K562 (cell line): ENCODE measurements at regions not wholly inside any gene's neighbourhood (a gene's known extent, or its start where the extent isn't known, plus 50 kb on each side); places are given as distances from the start of the nearest gene placed in this dataset.
A peak's percentile ranks its signal among the peaks of the same experiment; 100 is the strongest.

Experiments
- PBX2 ChIP-seq, 2 experiments: IDR thresholded peaks in 1 of 2; conservative IDR thresholded peaks in 1 of 2; 2 replicates each; pipeline ENCODE4 v1.6.1; 2016; ENCODE audit warnings: low read depth in 2 of 2, mild to moderate bottlenecking in 1 of 2, missing compliant biosample characterization in 1 of 2, missing genetic modification characterization in 1 of 2, moderate library complexity in 1 of 2
- ZFP30 ChIP-seq: fragments of 250-450 bp; sonication (Bioruptor Pico); IDR thresholded peaks from 2 replicates; pipeline ENCODE4 v1.8.0; 2022; ENCODE audit warnings: moderate library complexity, mild to moderate bottlenecking, inconsistent platforms, borderline replicate concordance
- ZNF766 ChIP-seq: fragments of 200-800 bp; sonication (Bioruptor generic); conservative IDR thresholded peaks from 2 replicates; pipeline ENCODE4 v1.6.1; 2016; ENCODE audit warnings: missing genetic modification characterization, missing compliant biosample characterization
- TF ChIP-seq, protein P1 (sequence below): fragments of 450-650 bp; IDR thresholded peaks from 2 replicates; pipeline ENCODE4 v1.6.1; 2016
- TF ChIP-seq, protein P2 (sequence below): fragments of 450-650 bp; IDR thresholded peaks from 2 replicates; pipeline ENCODE4 v1.6.1; 2018; ENCODE audit not compliant: partially characterized antibody

DNA sequence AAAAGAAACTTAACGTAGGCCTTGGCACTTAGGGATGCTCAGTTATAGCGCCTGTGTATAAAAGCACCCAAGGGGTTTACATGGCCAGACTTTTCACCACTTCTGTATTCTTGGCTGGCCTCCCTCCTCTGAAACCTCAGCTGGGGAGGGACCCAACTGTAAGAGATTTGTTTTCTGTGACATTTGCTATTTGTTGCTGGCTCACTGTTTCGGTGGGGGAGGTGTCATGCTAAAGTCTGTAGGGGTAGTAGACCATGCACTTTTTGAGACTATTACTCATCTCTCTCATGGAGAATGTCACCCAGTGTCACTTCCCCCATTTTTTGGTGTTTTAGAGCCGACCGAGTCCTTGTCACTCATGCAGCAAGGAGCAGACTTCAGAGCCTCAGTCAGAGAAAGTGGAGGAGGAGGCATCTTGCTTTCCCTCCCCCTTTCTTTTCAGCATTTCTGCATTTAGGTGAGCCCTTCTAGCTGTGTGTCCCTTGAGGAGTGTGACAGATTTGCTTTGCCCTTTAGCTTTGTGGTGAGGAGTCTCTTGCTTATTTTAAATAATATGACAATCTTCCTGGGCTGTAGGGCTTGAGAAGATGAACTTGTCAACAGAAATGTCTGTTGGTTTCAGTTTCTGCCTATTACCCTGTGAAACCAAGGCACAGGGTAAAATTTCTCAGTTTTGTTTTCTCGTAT, 160.1 kb downstream of the FASLG start (continued):
- no peak for TF ChIP-seq PBX2 (CRISPR knock-in tag; IDR thresholded peaks at IDR 0.05; ENCODE audit: low read depth)
- TF ChIP-seq PBX2 (tag; conservative IDR thresholded peaks at IDR 0.05; ENCODE audit: low read depth): peak; percentile 62
- peak; percentile 68; the same call in 1 of the 2 replicates for TF ChIP-seq ZNF766
- TF ChIP-seq, protein P1, sequence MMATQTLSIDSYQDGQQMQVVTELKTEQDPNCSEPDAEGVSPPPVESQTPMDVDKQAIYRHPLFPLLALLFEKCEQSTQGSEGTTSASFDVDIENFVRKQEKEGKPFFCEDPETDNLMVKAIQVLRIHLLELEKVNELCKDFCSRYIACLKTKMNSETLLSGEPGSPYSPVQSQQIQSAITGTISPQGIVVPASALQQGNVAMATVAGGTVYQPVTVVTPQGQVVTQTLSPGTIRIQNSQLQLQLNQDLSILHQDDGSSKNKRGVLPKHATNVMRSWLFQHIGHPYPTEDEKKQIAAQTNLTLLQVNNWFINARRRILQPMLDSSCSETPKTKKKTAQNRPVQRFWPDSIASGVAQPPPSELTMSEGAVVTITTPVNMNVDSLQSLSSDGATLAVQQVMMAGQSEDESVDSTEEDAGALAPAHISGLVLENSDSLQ: peak; percentile 46
- TF ChIP-seq ZFP30 (CRISPR knock-in tag): no peak
- TF ChIP-seq, protein P2, sequence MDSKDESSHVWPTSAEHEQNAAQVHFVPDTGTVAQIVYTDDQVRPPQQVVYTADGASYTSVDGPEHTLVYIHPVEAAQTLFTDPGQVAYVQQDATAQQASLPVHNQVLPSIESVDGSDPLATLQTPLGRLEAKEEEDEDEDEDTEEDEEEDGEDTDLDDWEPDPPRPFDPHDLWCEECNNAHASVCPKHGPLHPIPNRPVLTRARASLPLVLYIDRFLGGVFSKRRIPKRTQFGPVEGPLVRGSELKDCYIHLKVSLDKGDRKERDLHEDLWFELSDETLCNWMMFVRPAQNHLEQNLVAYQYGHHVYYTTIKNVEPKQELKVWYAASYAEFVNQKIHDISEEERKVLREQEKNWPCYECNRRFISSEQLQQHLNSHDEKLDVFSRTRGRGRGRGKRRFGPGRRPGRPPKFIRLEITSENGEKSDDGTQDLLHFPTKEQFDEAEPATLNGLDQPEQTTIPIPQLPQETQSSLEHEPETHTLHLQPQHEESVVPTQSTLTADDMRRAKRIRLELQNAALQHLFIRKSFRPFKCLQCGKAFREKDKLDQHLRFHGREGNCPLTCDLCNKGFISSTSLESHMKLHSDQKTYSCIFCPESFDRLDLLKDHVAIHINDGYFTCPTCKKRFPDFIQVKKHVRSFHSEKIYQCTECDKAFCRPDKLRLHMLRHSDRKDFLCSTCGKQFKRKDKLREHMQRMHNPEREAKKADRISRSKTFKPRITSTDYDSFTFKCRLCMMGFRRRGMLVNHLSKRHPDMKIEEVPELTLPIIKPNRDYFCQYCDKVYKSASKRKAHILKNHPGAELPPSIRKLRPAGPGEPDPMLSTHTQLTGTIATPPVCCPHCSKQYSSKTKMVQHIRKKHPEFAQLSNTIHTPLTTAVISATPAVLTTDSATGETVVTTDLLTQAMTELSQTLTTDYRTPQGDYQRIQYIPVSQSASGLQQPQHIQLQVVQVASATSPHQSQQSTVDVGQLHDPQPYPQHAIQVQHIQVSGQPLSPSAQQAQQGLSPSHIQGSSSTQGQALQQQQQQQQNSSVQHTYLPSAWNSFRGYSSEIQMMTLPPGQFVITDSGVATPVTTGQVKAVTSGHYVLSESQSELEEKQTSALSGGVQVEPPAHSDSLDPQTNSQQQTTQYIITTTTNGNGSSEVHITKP: peak; percentile 74
- TF ChIP-seq, all 486 proteins: peak for 11
